ENCODE measurements at regions not wholly inside any gene's neighbourhood (a gene's known extent, or its start where the extent isn't known, plus 50 kb on each side); places are given as distances from the start of the nearest gene placed in this dataset.

- no peak for DNase-seq
- no peak for ATAC-seq
- intact Hi-C loops (cut with micrococcal nuclease) = no loop called here
Measured at GRCh38 chr10:110429301-110429700, 68.4 kb upstream of the DUSP5 start.

GRCh38 chr10:110430340-110431273 lies 67.1 kb upstream of the DUSP5 start:
- ATAC-seq = no peak
- intact Hi-C loops (cut with micrococcal nuclease) = no loop called here
- no peak for DNase-seq

- intact Hi-C loops (cut with micrococcal nuclease) = no loop called here
- ATAC-seq (no peak), DNase-seq (no peak)
Measured at GRCh38 chr10:110431659-110432058, 66.0 kb upstream of the DUSP5 start.

- ATAC-seq = no peak
- DNase-seq = no peak
- intact Hi-C loops (cut with micrococcal nuclease) = no loop called here
Measured at GRCh38 chr10:110432084-110432483, 65.6 kb upstream of the DUSP5 start.

GRCh38 chr10:110432814-110433565 lies 64.7 kb upstream of the DUSP5 start:
- ATAC-seq = no peak
- intact Hi-C loops (cut with micrococcal nuclease) = no loop called here
- no peak for DNase-seq

- DNase-seq = peak; percentile 40
- intact Hi-C loops (cut with micrococcal nuclease) = no loop called here
- ATAC-seq = peak; percentile 86
Measured at GRCh38 chr10:110433740-110434139, 64.0 kb upstream of the DUSP5 start.

GRCh38 chr10:110434489-110435096 lies 63.1 kb upstream of the DUSP5 start:
- intact Hi-C loops (cut with micrococcal nuclease) = no loop called here
- no peak for DNase-seq
- ATAC-seq = no peak

GRCh38 chr10:110436554-110437350 lies 61.0 kb upstream of the DUSP5 start:
- DNase-seq (no peak), ATAC-seq (no peak)
- intact Hi-C loops (cut with micrococcal nuclease) = no loop called here

- intact Hi-C loops (cut with micrococcal nuclease) = no loop called here
- ATAC-seq (no peak), DNase-seq (no peak)
Measured at GRCh38 chr10:110437351-110437605, 60.4 kb upstream of the DUSP5 start.

GRCh38 chr10:110437761-110438341 lies 59.9 kb upstream of the DUSP5 start:
- ATAC-seq (no peak), DNase-seq (no peak)
- intact Hi-C loops (cut with micrococcal nuclease) = no loop called here

GRCh38 chr10:110442746-110443145 lies 55.0 kb upstream of the DUSP5 start:
- ATAC-seq (no peak), DNase-seq (no peak)
- intact Hi-C loops (cut with micrococcal nuclease) = no loop called here

GRCh38 chr10:110443239-110444003 lies 54.3 kb upstream of the DUSP5 start:
- intact Hi-C loops (cut with micrococcal nuclease) = no loop called here
- no peak for ATAC-seq
- DNase-seq = no peak

- peak; percentile 69 for DNase-seq
Measured at GRCh38 chr10:110444004-110444337, 53.7 kb upstream of the DUSP5 start.

GRCh38 chr10:110445871-110446270 lies 51.8 kb upstream of the DUSP5 start:
- intact Hi-C loops (cut with micrococcal nuclease) = no loop called here
- no peak for ATAC-seq
- no peak for DNase-seq

More at GRCh38 chr10:110444004-110444337, 53.7 kb upstream of the DUSP5 start:
- ATAC-seq = peak; percentile 94
- intact Hi-C loops (cut with micrococcal nuclease) = no loop called here

GRCh38 chr10:110446277-110446676 lies 51.4 kb upstream of the DUSP5 start:
- no peak for DNase-seq
- no peak for ATAC-seq
- intact Hi-C loops (cut with micrococcal nuclease) = no loop called here

GRCh38 chr10:110446954-110447608 lies 50.6 kb upstream of the DUSP5 start:
- peak; percentile 20 for ATAC-seq
- DNase-seq = no peak
- intact Hi-C loops (cut with micrococcal nuclease) = no loop called here

- DNase-seq (no peak), ATAC-seq (no peak)
- intact Hi-C loops (cut with micrococcal nuclease) = no loop called here
Measured at GRCh38 chr10:110447886-110448285, 49.8 kb upstream of the DUSP5 start.

Data from left ventricle myocardium superior (tissue), 1 donor.